ENCODE measurements at regions not wholly inside any gene's neighbourhood (a gene's known extent, or its start where the extent isn't known, plus 50 kb on each side); places are given as distances from the start of the nearest gene placed in this dataset.

- TF ChIP-seq POLR2AphosphoS5 (IDR thresholded peaks at IDR 0.05; ENCODE audit: insufficient read depth, low read depth, low read length) (no peak), CTCF (IDR thresholded peaks at IDR 0.05; ENCODE audit: extremely low read depth in 1 of 2, insufficient read depth in 1 of 2, low read depth in 1 of 2, low read length in 2 of 2) (no peak), EZH2 (IDR thresholded peaks at IDR 0.05; ENCODE audit: borderline replicate concordance, low read depth, low read length, severe bottlenecking) (no peak), FOS (IDR thresholded peaks at IDR 0.05; ENCODE audit: borderline replicate concordance, insufficient read depth, low read length) (no peak), JUN (IDR thresholded peaks at IDR 0.05; ENCODE audit: borderline replicate concordance, insufficient read depth, insufficient read length, low read depth) (no peak), POLR2A (IDR thresholded peaks at IDR 0.05; ENCODE audit: low read depth, low read length) (no peak), MAX (IDR thresholded peaks at IDR 0.05; ENCODE audit: insufficient read depth, insufficient read length) (no peak), MYC (IDR thresholded peaks at IDR 0.05; ENCODE audit: low read depth, low read length) (no peak)
Observed at GRCh38 chr14:106216679-106217078, 690.3 kb downstream of the TMEM121 start.

Data from endothelial cell of umbilical vein (primary cell).